Mucosa of rectum (tissue), 2 donors: ENCODE measurements at regions not wholly inside any gene's neighbourhood (a gene's known extent, or its start where the extent isn't known, plus 50 kb on each side); places are given as distances from the start of the nearest gene placed in this dataset.

Experiments
- H3K27ac ChIP-seq, 2 donors: one replicate each; pipeline ENCODE4 v1.7.0; 2013; ENCODE audit warnings: inconsistent platforms in 2 of 2, low read depth in 2 of 2, low read length in 2 of 2
- H3K27me3 ChIP-seq, 2 donors: one replicate each; pipeline ENCODE4 v1.7.0; 2013; ENCODE audit warnings: low read length in 2 of 2; ENCODE audit not compliant: control insufficient read depth in 2 of 2, insufficient read depth in 2 of 2
- H3K36me3 ChIP-seq, 2 donors: one replicate each; pipeline ENCODE4 v1.7.0; 2013; ENCODE audit warnings: low read length in 2 of 2; ENCODE audit not compliant: control insufficient read depth in 2 of 2, insufficient read depth in 2 of 2
- H3K4me1 ChIP-seq, 2 donors: one replicate each; pipeline ENCODE4 v1.7.0; 2013; ENCODE audit warnings: low read length in 2 of 2, mild to moderate bottlenecking in 1 of 2; ENCODE audit not compliant: control insufficient read depth in 2 of 2, insufficient read depth in 2 of 2
- H3K4me3 ChIP-seq, 2 donors: one replicate each; pipeline ENCODE4 v1.7.0; 2013; ENCODE audit warnings: low read length in 2 of 2
- H3K9ac ChIP-seq, 2 donors: one replicate each; pipeline ENCODE4 v1.7.0; 2013; ENCODE audit warnings: low read length in 2 of 2, low read depth in 1 of 2, mild to moderate bottlenecking in 1 of 2
- H3K9me3 ChIP-seq, 2 donors: one replicate each; pipeline ENCODE4 v1.7.0; 2013; ENCODE audit warnings: low read length in 2 of 2; ENCODE audit not compliant: control insufficient read depth in 2 of 2
- donor health status: healthy.
- donor health status: Normal muscosa, but diverticular disease.

DNA sequence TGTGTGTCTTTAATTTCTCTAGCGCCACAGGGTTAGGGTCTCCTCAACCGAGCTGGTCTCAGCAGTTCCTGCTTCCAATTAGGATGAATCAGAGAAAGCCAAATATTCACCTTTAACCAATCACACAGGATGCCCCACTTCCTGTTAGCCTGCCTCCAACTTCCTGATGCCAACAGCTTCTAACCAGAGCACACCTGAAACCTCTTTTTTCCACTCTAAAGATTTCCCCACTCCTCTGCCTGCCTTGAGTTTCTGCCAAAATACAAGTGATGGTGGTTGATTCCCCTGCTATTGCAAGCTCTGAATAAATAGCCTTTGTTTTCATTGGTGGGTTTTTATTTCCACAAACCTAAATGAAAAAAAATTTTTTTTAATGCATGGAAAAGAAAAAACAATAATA is 144.7 kb upstream of the UST start:
- Histone ChIP-seq H3K9ac (no peak overlapping the region), H3K9me3 (no peaks in the 10 kb centered on the region), H3K4me3 (no peak overlapping the region), H3K27ac (no peak overlapping the region), H3K36me3 (no peaks in the 10 kb centered on the region), H3K27me3 (no peaks in the 10 kb centered on the region), H3K4me1 (no peaks in the 10 kb centered on the region)

DNA sequence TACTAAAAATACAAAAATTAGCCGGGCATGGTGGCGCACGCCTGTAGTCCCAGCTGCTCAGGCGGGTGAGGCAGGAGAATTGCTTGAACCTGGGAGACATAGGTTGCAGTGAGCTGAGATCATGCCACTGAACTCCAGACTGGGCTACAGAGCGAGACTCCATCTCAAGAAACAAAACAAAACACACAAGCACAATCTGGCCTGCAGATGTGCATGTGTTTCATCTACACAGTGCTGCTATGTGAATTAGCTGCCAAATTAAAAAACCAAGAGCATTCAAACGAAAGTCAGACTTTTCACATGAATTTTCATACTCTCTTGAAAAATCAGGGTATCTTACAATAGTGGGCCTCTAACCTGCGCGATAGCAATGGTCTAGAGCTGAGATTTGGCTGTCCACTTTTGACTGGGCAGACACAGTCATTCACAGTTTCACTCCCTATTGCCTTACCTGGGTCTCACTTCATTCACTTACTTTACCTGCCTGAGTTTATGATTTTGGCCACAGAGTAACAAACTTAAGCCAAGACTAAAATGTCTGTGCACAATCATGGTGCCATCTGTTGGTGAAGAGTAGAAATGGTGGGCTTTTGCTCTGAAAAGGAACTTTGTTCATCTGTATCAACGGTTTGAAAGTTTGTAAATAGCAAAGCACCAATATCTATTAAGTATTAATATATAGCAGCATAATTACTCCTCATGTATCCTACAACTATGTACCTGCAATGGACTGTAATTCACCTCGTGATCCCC is 138.5 kb upstream of the UST start:
- no peak overlapping the region for H3K27ac ChIP-seq
- no peaks in the 10 kb centered on the region for H3K27me3 ChIP-seq
- no peaks in the 10 kb centered on the region for H3K9me3 ChIP-seq
- peaks cover 0 to 3% of the 10 kb centered on the region in 2 donors for H3K4me1 ChIP-seq
- no peaks in the 10 kb centered on the region for H3K36me3 ChIP-seq
- H3K9ac ChIP-seq = no peak overlapping the region
- H3K4me3 ChIP-seq = no peak overlapping the region

DNA sequence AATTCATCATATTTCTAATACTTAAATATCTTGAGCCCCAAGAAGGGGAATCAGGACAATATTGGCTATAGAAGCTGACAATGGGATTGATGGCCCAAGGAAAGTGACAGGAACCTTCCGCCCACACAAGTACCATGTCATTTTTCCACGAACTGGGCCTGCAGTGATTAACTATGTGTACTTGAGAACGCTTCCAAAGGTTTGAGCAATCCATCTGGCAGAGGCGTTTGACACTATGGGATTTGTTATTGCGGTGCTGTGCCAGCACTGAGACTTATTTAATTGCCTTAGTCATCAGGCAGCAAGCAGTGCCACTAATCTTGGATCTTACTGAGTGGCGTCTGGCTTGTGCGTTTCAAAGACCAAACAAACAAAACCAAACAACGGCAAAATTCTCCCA is 135.6 kb upstream of the UST start:
- H3K4me1 ChIP-seq = peaks cover 0 to 3% of the 10 kb centered on the region in 2 donors
- H3K4me3 ChIP-seq = no peak overlapping the region
- H3K36me3 ChIP-seq = no peaks in the 10 kb centered on the region
- H3K27ac ChIP-seq = no peak overlapping the region
- no peaks in the 10 kb centered on the region for H3K27me3 ChIP-seq
- H3K9me3 ChIP-seq = no peaks in the 10 kb centered on the region
- no peak overlapping the region for H3K9ac ChIP-seq

DNA sequence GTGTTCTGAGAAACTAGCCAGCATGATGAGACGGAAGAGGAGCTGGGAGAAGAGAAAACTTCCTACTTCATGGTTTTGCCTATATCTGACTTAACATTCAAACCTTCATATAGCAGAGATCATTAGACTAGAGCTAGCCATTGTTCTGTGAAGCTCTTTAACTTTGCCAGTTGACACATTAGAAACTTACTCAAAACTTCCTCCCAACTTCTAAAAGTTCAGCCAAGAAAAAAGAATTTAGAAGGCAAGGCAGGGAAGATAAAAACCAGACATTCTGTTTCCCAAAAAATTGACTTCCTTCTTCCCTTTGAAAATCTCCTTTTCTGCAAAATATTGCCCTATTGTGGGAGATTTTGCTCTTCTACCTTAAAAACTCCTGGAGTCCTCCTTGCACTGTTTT is 134.8 kb upstream of the UST start:
- Histone ChIP-seq H3K27me3 (no peaks in the 10 kb centered on the region), H3K4me3 (no peak overlapping the region), H3K9me3 (no peaks in the 10 kb centered on the region), H3K9ac (no peak overlapping the region), H3K4me1 (peaks cover 0 to 3% of the 10 kb centered on the region in 2 donors), H3K27ac (no peak overlapping the region), H3K36me3 (no peaks in the 10 kb centered on the region)

DNA sequence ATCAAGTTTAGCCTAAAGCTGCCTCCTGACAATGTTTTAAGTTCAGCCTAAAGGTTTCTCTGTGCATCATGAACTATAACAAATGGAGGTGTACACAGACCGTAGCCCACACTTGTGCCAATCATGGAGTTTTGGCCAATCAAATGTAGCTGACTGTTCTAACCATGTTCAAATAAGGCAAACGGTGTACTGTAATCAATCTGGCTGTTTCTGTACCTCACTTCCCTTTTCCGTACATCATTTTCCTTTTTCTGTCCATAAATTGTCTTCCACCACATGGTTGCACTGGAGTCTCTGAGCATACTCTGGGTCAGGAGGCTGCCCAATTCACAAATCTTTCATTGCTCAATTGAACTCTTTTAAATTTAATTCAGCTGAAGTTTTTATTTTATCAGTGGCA is 132.2 kb upstream of the UST start:
- Histone ChIP-seq H3K4me1 (peaks cover 0 to 3% of the 10 kb centered on the region in 2 donors), H3K9me3 (no peaks in the 10 kb centered on the region), H3K4me3 (no peak overlapping the region), H3K9ac (no peak overlapping the region), H3K27me3 (no peaks in the 10 kb centered on the region), H3K36me3 (no peaks in the 10 kb centered on the region), H3K27ac (no peak overlapping the region)

DNA sequence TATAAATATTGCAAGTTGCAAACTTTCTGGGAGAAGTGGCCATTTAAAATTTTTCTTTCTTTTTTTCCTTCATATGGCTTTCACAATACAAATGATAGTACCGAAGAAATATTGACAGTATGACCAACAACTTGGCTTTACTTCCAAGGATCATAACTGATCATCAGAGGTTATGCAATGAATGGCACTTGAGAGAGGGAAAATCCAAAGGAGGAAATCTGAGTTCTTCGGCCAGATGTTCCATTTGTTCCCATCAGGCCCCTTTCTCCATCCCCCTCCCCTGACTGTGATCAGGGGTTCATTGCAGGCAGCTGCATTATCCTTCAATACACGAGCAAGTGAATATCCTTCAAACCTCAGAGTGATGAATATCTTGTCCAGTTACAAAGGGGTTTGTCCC is 130.0 kb upstream of the UST start:
- Histone ChIP-seq H3K27ac (no peak overlapping the region), H3K4me3 (no peak overlapping the region), H3K36me3 (no peaks in the 10 kb centered on the region), H3K9me3 (no peaks in the 10 kb centered on the region), H3K27me3 (no peaks in the 10 kb centered on the region), H3K9ac (no peak overlapping the region), H3K4me1 (no peaks in the 10 kb centered on the region)

DNA sequence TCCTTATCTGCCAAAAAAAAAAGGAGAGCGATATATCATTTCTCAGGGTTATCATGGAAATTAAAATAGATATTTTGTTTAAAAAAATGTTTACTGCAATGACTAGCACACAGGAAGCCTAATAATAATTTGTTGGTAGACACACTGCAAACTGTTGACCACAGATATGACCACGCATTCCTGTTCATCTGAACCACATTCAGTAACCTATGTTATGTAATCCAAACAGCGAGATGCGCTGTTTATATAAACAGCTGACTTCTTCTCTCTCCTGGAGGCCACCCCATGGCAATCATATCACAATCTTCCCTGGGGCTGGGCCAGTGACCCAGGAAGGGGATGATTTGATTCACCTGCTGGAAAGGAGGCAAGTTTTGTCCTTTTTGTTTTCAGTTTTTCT is 129.3 kb upstream of the UST start:
- no peak overlapping the region for H3K4me3 ChIP-seq
- H3K4me1 ChIP-seq = no peaks in the 10 kb centered on the region
- H3K9ac ChIP-seq = no peak overlapping the region
- no peaks in the 10 kb centered on the region for H3K27me3 ChIP-seq
- H3K9me3 ChIP-seq = no peaks in the 10 kb centered on the region
- H3K27ac ChIP-seq = no peak overlapping the region
- no peaks in the 10 kb centered on the region for H3K36me3 ChIP-seq

DNA sequence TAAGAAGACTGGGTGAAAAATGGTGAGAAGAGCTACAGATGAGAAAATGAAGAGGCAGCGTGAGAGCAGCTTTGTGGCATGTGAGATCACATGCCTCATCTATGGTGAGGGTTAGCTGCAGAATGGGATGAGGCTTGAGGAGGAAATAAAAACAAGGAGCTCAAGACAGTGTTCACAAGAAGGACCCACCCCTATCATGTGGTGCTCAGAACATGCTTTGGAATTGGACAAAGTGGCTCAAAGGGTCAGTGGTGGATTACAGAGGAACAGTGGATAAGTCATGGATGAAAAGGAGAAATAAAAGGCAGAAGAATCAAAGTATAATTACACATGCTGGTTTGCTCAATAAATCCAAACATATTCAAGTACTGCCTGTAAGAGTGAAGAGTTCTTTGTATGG is 126.9 kb upstream of the UST start:
- no peaks in the 10 kb centered on the region for H3K9me3 ChIP-seq
- H3K27me3 ChIP-seq = no peaks in the 10 kb centered on the region
- no peak overlapping the region for H3K9ac ChIP-seq
- H3K36me3 ChIP-seq = no peaks in the 10 kb centered on the region
- H3K4me3 ChIP-seq = no peak overlapping the region
- H3K4me1 ChIP-seq = no peaks in the 10 kb centered on the region
- no peak overlapping the region for H3K27ac ChIP-seq

DNA sequence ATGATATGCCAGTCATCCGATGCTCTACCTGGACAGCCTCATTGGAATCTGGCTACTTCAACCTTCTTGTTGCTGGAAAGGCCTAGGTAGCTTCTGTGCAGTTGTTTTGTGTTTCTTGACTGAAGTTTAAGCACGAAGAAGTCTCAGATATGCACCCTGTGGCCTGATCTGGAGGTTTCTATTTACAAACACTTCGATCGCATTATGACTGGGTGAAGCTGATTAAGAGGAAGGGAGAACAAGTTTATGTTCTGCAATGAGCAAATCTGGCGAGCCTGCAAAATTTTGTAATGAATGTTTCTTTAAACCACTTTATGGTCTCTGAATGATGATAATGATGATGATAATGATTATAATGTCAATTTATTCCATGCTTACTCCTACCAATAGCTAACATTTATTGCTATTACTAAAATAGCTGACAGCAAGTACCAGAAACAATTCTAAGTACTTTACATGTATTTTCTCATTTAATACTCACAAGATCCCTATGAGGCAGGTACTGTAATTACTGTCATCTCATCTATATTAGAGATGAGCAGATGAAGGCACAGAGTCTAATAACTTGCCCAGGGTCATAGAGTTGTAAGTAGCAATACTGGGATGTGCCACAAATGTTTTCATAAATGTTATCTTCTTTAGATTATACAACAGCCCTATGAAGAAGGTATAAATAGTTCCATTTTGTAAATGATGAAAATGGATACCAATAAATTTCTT is 126.1 kb upstream of the UST start:
- Histone ChIP-seq H3K4me1 (no peaks in the 10 kb centered on the region), H3K27ac (no peak overlapping the region), H3K36me3 (no peaks in the 10 kb centered on the region), H3K9ac (no peak overlapping the region), H3K4me3 (no peak overlapping the region), H3K27me3 (no peaks in the 10 kb centered on the region), H3K9me3 (no peaks in the 10 kb centered on the region)

DNA sequence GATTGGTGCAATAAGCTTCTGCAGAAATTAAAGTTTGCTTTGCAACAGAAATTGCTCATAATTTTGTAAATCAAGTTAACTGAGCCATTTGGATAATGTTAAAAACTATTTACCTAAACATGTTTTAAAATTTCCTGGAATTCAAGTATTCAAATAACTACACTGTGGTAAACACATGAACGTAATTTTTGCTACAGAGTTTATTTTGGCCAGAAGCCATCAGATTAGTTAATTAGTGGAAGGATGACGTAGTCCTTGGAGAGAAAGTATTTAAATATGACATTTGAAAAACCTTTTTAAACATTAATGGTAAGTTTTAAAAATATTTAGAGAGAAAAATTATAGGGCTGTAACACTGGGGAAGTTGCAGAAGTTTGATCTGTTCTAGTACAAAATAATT is 121.2 kb upstream of the UST start:
- Histone ChIP-seq H3K9ac (no peak overlapping the region), H3K4me3 (no peak overlapping the region)

More for the DNA sequence above, 121.2 kb upstream of the UST start:
- Histone ChIP-seq H3K36me3 (no peaks in the 10 kb centered on the region), H3K27ac (no peak overlapping the region), H3K27me3 (no peaks in the 10 kb centered on the region), H3K4me1 (no peaks in the 10 kb centered on the region), H3K9me3 (no peaks in the 10 kb centered on the region)
